Nephron progenitor cell (in vitro differentiated cells): ENCODE measurements at regions not wholly inside any gene's neighbourhood (a gene's known extent, or its start where the extent isn't known, plus 50 kb on each side); places are given as distances from the start of the nearest gene placed in this dataset.

Experiments
- DNase-seq: peaks from one replicate; pipeline ENCODE4 v3.0.0; 2021
- H3K27ac Mint-ChIP-seq: 2 replicates; pipeline ENCODE4 v1.8.0; 2021; ENCODE audit warnings: mild to moderate bottlenecking, moderate library complexity, mixed read lengths
- H3K27me3 Mint-ChIP-seq: 2 replicates; pipeline ENCODE4 v1.8.0; 2021; ENCODE audit warnings: mild to moderate bottlenecking, low read depth, mixed read lengths; ENCODE audit not compliant: poor library complexity
- H3K36me3 Mint-ChIP-seq: 2 replicates; pipeline ENCODE4 v1.8.0; 2021; ENCODE audit warnings: low read depth, mixed read lengths
- H3K4me1 Mint-ChIP-seq: 2 replicates; pipeline ENCODE4 v1.8.0; 2021; ENCODE audit warnings: mixed read lengths
- H3K4me3 Mint-ChIP-seq: 2 replicates; pipeline ENCODE4 v1.8.0; 2021; ENCODE audit warnings: mild to moderate bottlenecking, moderate library complexity, mixed read lengths
- H3K9me3 Mint-ChIP-seq: 2 replicates; pipeline ENCODE4 v1.8.0; 2021; ENCODE audit warnings: mild to moderate bottlenecking, moderate library complexity, mixed read lengths
- CTCF ChIP-seq: fragments of 200-600 bp; sonication (generic); IDR thresholded peaks from 2 replicates; pipeline ENCODE4 v1.5.0; 2021; ENCODE audit warnings: antibody characterized with exemption

- TF ChIP-seq CTCF: no peak
- Mint-ChIP-seq H3K27ac (peak overlapping the region; percentile 83), H3K4me1 (peaks cover 45% of the 10 kb centered on the region), H3K9me3 (no peaks in the 10 kb centered on the region), H3K4me3 (no peak overlapping the region), H3K27me3 (peaks cover 8% of the 10 kb centered on the region), H3K36me3 (no peaks in the 10 kb centered on the region)
- no peak for DNase-seq
These were observed 194.7 kb upstream of the RREB1 start for GRCh38 chr6:6912817-6913744.

GRCh38 chr6:6915219-6915618, 192.5 kb upstream of the RREB1 start:
- H3K4me1 Mint-ChIP-seq: peaks cover 36% of the 10 kb centered on the region
- H3K36me3 Mint-ChIP-seq: no peaks in the 10 kb centered on the region
- H3K9me3 Mint-ChIP-seq: no peaks in the 10 kb centered on the region
- TF ChIP-seq CTCF: no peak
- peaks cover 12% of the 10 kb centered on the region for H3K27me3 Mint-ChIP-seq
- no peak overlapping the region for H3K27ac Mint-ChIP-seq
- H3K4me3 Mint-ChIP-seq: no peak overlapping the region
- DNase-seq: no peak

- Mint-ChIP-seq H3K27ac (peak overlapping the region; percentile 55), H3K27me3 (peaks cover 15% of the 10 kb centered on the region), H3K4me3 (no peak overlapping the region), H3K9me3 (no peaks in the 10 kb centered on the region), H3K4me1 (peaks cover 36% of the 10 kb centered on the region), H3K36me3 (no peaks in the 10 kb centered on the region)
- TF ChIP-seq CTCF: no peak
- no peak for DNase-seq
These were observed 191.8 kb upstream of the RREB1 start for GRCh38 chr6:6915813-6916547.

GRCh38 chr6:6916598-6916997, 191.2 kb upstream of the RREB1 start:
- Mint-ChIP-seq H3K4me1 (peaks cover 36% of the 10 kb centered on the region), H3K4me3 (no peak overlapping the region), H3K36me3 (no peaks in the 10 kb centered on the region), H3K27ac (no peak overlapping the region), H3K27me3 (peaks cover 15% of the 10 kb centered on the region), H3K9me3 (peaks cover 2% of the 10 kb centered on the region)
- no peak for TF ChIP-seq CTCF
- no peak for DNase-seq

GRCh38 chr6:6918216-6918983, 189.4 kb upstream of the RREB1 start:
- Mint-ChIP-seq H3K4me1 (peaks cover 21% of the 10 kb centered on the region), H3K27me3 (peaks cover 15% of the 10 kb centered on the region), H3K4me3 (no peak overlapping the region), H3K9me3 (peaks cover 12% of the 10 kb centered on the region), H3K36me3 (no peaks in the 10 kb centered on the region), H3K27ac (no peak overlapping the region)
- no peak for TF ChIP-seq CTCF
- no peak for DNase-seq
